Right kidney (tissue), 1 donor: ENCODE measurements at regions not wholly inside any gene's neighbourhood (a gene's known extent, or its start where the extent isn't known, plus 50 kb on each side); places are given as distances from the start of the nearest gene placed in this dataset.
A peak's percentile ranks its signal among the peaks of the same experiment; 100 is the strongest.

Source experiments
- DNase-seq: peaks from one replicate; pipeline ENCODE4 v3.0.0-alpha.2; 2016

DNA sequence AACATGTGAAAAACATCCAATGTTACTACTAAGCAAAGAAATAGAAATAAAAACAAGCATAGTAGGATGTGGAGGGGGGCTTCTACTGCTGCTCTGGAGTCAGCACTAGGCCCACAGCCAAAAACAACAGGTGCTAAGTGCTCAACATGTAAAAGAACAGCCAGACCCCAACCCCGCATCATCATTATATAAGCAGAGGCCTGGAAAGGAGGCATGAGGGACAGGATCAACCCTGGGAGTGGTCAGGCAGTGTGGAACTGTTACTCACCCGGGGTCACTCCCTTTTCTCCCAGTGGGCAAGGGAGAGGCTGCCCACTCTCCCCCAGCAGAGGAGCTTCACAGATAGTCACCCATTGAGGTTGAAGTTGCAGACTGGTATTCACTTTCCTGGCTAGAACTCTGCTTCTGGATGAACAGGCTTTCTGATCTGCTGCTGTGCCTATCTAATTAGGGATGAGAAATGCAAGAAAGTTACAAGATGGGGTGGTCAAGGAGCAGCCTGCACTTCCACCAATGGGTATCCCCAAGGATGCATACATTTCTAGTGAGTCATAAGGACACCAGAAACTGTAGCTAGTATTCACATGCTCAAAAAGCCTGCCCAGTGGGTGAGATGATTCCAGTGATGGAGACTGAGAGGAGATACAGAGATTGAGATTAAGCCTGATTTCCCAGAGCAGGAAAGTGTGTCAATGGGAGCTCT is 480.1 kb upstream of the TCF4 start:
- DNase-seq, result peak; percentile 25

GRCh38 chr18:56067214-56067894 is 479.4 kb upstream of the TCF4 start:
- DNase-seq, result no peak

GRCh38 chr18:56066524-56067213 is 478.7 kb upstream of the TCF4 start:
- no peak for DNase-seq

DNA sequence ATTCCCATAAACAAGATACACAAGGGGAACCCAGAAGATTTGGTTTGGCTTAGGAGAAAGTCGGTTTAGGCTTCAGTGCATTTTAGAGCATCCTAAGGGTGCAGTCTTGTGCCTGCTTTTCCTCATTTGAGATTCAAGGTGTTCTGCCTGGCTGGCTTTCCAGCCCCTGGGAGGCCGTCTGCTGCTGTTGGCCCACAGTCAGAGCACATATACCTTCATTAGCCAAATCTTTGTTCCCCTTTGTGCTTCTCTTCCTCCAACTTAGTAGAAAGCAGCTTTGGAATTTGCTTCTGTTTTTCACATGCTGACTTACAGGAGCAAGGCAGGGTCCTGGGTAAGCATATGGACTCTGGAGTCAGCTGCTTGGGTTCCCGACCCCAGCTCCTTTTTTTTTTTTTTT is 477.1 kb upstream of the TCF4 start:
- no peak for DNase-seq

GRCh38 chr18:56062931-56063330 is 474.9 kb upstream of the TCF4 start:
- no peak for DNase-seq

GRCh38 chr18:56060967-56061541 is 473.1 kb upstream of the TCF4 start:
- DNase-seq, result no peak

GRCh38 chr18:56052202-56052601 is 464.2 kb upstream of the TCF4 start:
- no peak for DNase-seq

DNA sequence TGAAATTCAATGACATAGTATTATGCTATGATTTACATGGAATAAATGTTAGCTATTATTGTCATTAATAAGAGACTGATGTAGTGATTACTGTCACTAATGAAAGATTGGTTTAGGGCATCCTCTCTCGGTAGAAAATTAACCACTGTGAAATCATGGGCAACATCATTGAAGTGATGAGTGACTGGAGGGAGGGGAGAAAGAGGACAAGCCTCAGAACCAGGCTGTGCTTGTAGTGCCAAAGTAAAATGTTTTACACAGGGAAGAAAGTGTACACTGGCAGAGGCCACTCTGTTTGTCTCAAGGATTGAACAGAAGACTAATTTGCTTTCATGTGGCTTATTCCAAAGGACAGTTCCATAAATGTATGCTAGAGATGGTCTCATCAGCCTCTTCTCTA is 456.2 kb upstream of the TCF4 start:
- DNase-seq, result no peak

- no peak for DNase-seq
Measured at GRCh38 chr18:56043641-56044061, 455.7 kb upstream of the TCF4 start.

- no peak for DNase-seq
Measured at GRCh38 chr18:56042915-56043536, 455.0 kb upstream of the TCF4 start.

DNA sequence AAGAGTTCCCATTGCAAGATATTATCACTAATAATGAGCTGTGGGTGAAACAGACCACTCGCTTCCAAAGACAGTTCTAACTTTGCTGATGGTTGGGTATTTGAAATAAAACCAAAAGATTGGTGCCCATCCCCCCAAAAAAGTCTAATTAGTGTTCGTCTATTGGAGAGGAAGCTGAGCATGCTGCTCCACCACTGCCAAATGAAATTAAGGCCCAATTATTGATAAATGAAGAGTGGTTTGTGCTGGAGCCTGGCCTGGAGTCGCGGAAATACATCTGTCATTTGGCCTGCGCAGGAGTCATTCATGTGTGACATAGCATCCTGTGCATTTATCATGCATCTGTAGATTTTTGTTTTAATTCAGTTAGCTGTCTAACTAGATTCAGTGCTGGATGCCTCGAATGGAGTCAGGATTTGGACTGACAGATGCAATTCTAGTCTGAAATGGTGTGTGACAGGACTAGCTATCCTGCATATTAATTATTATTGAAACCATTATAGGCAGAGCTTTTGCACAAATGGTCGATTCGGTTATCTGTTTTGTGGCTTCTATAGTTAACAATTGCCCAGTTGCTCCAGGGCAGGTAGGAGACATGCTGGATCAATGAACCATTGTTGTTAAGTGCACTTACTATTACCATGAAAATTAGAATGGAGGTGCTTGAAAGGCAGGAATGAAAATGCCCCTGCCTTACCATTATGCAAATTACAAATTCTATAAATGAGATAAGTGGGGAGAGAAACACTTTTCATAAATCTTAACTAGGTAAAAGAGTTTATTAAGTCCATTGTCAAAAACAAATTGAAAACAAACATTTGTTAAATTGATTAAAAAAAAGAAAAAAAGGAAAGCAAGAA is 450.4 kb upstream of the TCF4 start:
- no peak for DNase-seq

DNA sequence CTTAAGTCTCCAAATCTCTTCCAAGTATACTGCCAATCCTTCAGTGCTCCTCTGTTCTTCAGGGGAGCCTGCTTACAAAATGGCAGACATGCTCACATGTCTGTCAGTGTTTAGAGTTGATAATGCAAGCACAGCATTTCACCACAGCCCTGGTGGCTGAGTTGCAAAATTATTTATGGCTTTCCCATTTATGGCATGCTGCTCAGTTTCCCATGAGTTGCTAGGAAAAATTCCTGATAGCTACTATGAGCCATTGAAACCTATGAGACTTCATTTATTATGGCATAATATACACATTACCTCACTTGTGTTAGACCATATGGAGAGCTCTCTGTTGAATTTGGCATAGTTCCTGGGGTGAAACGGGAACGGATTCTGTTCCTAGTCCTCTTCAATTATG is 448.7 kb upstream of the TCF4 start:
- no peak for DNase-seq

DNA sequence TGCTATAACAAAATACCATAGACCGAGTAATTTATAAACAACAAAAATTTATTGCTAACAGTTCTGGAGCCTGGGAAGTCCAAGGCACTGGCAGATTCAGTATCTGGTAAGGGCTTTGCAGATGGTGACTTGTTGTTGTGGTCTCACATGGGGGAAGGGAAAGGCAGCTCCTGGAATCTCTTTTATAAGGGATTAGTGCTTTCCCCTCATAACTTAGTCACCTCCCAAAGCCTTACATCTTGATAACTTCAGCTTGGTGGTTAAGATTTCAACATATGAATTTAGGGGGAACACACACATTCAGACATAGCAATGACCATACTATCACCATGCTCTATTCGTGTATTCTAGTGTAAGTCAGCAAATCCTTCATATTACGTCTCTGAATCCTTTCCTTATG is 447.6 kb upstream of the TCF4 start:
- DNase-seq, result no peak

GRCh38 chr18:56034949-56035348 is 447.0 kb upstream of the TCF4 start:
- no peak for DNase-seq

DNA sequence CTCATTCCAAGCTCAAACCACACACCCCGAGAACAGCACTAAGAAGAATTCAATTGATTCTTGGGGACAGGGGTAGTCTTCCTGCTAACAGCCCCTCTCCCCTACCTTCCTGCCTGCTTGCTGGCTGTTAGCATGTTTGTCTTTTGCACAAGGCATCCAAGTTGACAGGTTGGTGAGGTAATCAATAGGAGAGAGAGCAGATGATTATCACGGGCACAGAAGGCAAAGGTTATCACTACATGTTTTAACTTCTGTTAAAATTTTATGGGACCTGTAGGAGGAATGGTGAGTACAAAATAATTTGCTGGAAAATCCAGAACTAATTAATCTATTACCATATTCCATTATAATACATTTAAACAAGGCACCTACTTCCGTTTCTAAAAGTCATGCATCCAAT is 442.1 kb upstream of the TCF4 start:
- DNase-seq, result no peak

- no peak for DNase-seq
Measured at GRCh38 chr18:56028514-56028913, 440.5 kb upstream of the TCF4 start.

DNA sequence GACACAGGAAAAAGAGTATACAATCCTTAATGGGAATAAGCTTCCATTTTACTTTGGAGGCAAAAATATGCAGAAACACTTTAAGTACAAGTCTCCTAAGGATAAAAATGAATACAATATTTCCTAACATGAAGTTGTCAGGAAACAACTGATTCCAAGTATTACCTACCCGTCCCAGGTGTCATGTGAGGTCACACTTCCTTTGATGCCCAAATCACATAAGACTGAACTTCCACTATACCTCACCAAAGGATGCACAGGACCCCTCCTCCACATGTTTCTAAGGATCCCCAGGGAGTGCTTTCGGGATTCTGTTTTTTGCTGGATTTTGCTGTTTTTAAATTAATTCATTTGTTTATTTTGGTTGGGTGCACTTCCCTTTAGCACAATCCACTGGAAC is 438.5 kb upstream of the TCF4 start:
- DNase-seq, result no peak

DNA sequence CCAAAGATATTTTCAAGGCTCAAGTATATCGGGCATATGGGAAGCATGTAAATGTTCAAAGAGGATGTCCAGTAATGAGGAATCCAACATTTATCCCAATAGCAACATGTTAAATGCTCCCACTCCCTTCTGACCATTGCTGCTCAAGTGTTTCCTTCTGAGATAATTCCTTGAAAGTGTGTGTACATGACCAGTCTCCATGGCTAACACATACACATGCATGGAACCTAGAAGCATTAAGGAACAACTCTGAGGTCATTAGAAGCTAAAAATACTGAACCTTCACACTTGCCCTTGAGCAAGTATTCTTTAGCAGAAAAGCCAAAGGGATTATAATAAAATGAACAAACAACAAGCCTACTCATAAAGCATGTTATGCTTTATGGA is 433.8 kb upstream of the TCF4 start:
- no peak for DNase-seq

- DNase-seq, result no peak
Measured at GRCh38 chr18:56021136-56021808, 433.3 kb upstream of the TCF4 start.

DNA sequence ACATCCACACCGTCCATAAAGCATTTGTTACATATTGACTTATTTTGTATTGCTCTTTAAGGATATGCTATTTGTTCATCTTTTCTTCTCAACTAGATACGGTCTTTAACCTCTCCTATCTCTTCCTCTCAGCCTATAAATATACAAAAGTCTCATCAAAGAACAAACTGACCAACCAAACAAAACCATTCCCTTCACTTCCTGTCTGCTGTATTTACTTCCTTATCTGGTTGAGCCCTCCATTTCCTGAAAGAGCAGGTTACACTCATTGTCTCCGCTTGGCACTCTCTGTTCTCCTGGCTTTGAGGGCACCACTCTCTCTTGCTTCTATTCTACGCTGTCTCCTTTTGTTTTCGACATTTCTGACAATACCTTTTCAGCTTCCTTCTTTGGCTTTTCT is 431.9 kb upstream of the TCF4 start:
- DNase-seq, result no peak

DNA sequence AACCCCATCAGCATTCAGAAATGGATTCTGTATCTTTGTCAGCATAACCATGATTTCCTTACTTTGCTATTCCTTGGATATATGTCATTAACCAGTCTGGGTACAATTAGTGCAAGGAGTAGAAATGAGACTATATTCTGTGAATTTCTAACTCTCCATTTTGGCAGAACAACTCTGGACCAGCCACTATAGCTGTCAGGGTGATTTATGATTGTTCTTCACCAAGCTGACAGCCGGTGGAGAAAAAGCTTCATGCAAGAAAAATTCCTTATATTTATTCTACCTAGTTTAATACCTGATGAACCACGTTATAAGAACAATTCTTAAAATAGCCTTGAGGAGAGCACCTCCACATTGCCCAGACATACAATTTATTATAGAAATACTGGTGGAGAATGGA is 431.2 kb upstream of the TCF4 start:
- DNase-seq, result no peak
